ENCODE measurements at regions not wholly inside any gene's neighbourhood (a gene's known extent, or its start where the extent isn't known, plus 50 kb on each side); places are given as distances from the start of the nearest gene placed in this dataset.

DNA sequence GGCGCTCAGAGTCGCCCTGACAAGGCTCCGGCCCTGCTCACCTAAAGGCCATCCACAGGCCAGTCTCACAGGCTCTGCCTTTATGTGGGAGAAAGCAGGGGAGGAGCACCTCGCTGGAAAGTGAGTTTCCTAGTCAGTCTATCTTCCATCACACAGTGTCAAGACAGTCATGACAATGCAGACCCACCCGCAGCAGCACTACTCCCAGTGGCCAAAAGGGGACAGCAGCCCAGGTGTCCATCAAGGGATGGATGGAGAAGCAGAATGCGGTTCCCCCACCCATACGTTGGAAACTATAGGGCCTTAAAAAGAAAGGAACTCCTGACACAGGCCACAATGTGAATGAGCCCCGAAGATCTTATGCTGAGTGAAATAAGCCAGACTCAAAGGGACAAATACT, 226.8 kb downstream of the ENGASE start:
- Histone ChIP-seq H3K4me2 (peak overlapping the region in 8 of 11 experiments; percentile 40 to 90 (median 68); a peak in 13 of 22 replicates), H3K9me3 (replicated peaks in 1 of 11) (peaks cover 0 to 6% (median 0%) of the 10 kb centered on the region in 11 experiments; a peak in 2 of 22 replicates), H4K20me1 (peaks cover 0 to 18% (median 0%) of the 10 kb centered on the region in 11 experiments; a peak in 4 of 22 replicates), H3K4me3 (no peak overlapping the region), H3K27me3 (peaks cover 0 to 21% (median 0%) of the 10 kb centered on the region in 11 experiments; a peak in 4 of 22 replicates), H3K36me3 (no peaks in the 10 kb centered on the region), H3K9ac (no peak overlapping the region), H3K27ac (no peak overlapping the region), H3K4me1 (peaks cover 21 to 88% (median 83%) of the 10 kb centered on the region in 10 experiments)
- TF ChIP-seq Cebpa-rat (IDR thresholded peaks at IDR 0.05): no peak

DNA sequence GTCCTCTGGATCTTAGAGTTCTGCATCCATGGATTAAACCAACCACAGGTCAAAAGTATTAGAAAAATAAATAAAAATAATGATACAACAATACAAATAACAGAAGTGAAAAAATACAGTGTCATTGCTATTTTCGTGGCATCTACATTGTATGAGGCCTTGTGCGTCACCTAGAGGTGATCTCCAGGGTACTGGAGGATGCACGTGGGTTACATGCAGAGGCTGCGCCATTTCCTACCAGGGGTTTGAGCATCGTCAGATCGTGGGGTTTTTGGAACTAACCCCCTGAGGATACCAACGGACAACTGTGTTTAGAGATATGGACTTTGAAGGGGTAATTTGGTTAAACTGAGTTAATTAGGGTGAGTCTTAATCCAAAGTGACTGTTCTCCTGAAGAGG, 224.7 kb downstream of the ENGASE start:
- Histone ChIP-seq H3K9ac (no peak overlapping the region), H4K20me1 (peaks cover 0 to 17% (median 0%) of the 10 kb centered on the region in 11 experiments; a peak in 1 of 22 replicates), H3K27ac (no peak overlapping the region), H3K4me3 (no peak overlapping the region), H3K27me3 (no peaks in the 10 kb centered on the region), H3K4me2 (peak overlapping the region in 8 of 11 experiments; percentile 40 to 90 (median 68); a peak in 15 of 22 replicates), H3K9me3 (replicated peaks in 1 of 11) (peaks cover 0 to 6% (median 0%) of the 10 kb centered on the region in 11 experiments; a peak in 2 of 22 replicates), H3K36me3 (no peaks in the 10 kb centered on the region), H3K4me1 (peaks cover 0 to 66% (median 62%) of the 10 kb centered on the region in 10 experiments; a peak in 17 of 20 replicates)
- TF ChIP-seq Cebpa-rat (IDR thresholded peaks at IDR 0.05): no peak

DNA sequence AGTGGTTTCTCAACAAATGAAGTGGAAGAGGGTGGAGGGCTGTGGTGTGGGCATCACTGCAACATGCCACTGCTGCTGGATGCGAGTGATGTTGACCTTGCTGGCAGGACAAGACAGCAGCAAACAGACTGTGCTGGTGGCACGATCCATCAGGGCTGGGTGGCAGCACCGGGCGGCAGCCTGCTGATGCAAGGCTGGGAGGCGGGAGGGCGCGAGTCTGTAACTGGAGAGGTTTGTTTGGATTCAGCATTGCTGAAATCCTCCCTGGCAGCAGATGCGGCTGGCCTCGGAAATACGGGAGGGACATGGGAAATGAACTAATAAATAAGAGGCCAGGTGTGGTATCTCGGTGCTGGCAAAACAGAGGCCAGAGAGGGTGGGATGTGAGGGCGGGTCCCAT, 224.2 kb downstream of the ENGASE start:
- Histone ChIP-seq H3K36me3 (no peaks in the 10 kb centered on the region), H3K4me1 (peaks cover 0 to 61% (median 56%) of the 10 kb centered on the region in 10 experiments; a peak in 17 of 20 replicates), H3K4me3 (no peak overlapping the region), H3K27me3 (no peaks in the 10 kb centered on the region), H3K4me2 (peak overlapping the region in 8 of 11 experiments; percentile 38 to 90 (median 68); a peak in 15 of 22 replicates), H3K9me3 (replicated peaks in 1 of 11) (peaks cover 0 to 6% (median 0%) of the 10 kb centered on the region in 11 experiments; a peak in 2 of 22 replicates), H4K20me1 (peaks cover 0 to 17% (median 0%) of the 10 kb centered on the region in 11 experiments; a peak in 1 of 22 replicates), H3K9ac (no peak overlapping the region), H3K27ac (no peak overlapping the region)
- no peak for TF ChIP-seq Cebpa-rat (IDR thresholded peaks at IDR 0.05)

DNA sequence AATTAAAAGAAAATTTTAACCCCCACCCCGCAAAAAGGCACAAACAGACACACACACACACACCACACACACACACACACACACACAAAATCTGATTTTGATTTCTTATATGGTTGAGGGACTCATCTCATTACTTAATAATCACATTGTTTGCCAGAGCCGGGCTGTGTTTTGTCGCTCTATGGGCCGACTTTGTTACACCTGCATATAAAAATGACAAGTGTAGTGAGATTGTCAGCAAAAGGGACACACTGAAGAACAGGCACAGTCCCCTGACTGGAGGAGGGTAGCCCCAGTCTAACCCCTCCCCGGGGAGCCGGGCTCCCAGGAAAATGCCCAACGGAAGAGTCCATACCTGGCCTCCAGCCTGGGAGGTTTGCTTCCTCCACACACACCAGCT, 221.6 kb downstream of the ENGASE start:
- TF ChIP-seq Cebpa-rat (IDR thresholded peaks at IDR 0.05): no peak
- H3K4me1 ChIP-seq: peaks cover 0 to 35% (median 32%) of the 10 kb centered on the region in 10 experiments; a peak in 15 of 20 replicates
- H4K20me1 ChIP-seq: peaks cover 0 to 24% (median 0%) of the 10 kb centered on the region in 11 experiments; a peak in 1 of 22 replicates
- H3K4me3 ChIP-seq: no peak overlapping the region
- H3K9me3 ChIP-seq (replicated peaks in 1 of 11): peaks cover 0 to 6% (median 0%) of the 10 kb centered on the region in 11 experiments; a peak in 2 of 22 replicates
- no peak overlapping the region for H3K9ac ChIP-seq
- no peaks in the 10 kb centered on the region for H3K27me3 ChIP-seq
- no peak overlapping the region for H3K27ac ChIP-seq
- no peak overlapping the region for H3K4me2 ChIP-seq
- no peaks in the 10 kb centered on the region for H3K36me3 ChIP-seq

DNA sequence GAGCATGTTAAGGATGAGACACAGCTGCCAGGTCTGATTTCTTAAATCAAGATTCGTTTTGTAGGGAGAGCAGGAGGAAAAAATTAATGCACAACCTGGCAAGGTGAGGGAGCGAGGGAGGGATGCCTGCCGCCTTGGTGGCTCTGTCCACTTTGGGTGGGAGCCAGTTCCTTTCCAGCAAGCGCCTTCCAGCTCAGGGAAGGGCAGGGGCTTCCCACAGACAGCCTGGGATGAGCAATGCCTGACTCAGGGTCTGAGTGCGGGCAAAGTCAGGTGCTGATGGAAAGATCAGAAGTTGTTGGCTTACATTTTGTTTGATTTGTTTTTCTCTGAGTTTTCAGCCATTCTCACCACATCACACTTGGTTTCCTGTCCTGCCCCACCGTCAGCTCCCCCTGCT, 220.7 kb downstream of the ENGASE start:
- Histone ChIP-seq H3K4me1 (peaks cover 0 to 31% (median 24%) of the 10 kb centered on the region in 10 experiments; a peak in 15 of 20 replicates), H3K4me3 (no peak overlapping the region), H3K4me2 (no peak overlapping the region), H3K9ac (no peak overlapping the region), H3K27ac (no peak overlapping the region), H3K9me3 (replicated peaks in 1 of 11) (peaks cover 0 to 6% (median 0%) of the 10 kb centered on the region in 11 experiments; a peak in 2 of 22 replicates), H3K27me3 (no peaks in the 10 kb centered on the region), H3K36me3 (no peaks in the 10 kb centered on the region), H4K20me1 (peaks cover 0 to 31% (median 0%) of the 10 kb centered on the region in 11 experiments; a peak in 3 of 22 replicates)
- no peak for TF ChIP-seq Cebpa-rat (IDR thresholded peaks at IDR 0.05)

DNA sequence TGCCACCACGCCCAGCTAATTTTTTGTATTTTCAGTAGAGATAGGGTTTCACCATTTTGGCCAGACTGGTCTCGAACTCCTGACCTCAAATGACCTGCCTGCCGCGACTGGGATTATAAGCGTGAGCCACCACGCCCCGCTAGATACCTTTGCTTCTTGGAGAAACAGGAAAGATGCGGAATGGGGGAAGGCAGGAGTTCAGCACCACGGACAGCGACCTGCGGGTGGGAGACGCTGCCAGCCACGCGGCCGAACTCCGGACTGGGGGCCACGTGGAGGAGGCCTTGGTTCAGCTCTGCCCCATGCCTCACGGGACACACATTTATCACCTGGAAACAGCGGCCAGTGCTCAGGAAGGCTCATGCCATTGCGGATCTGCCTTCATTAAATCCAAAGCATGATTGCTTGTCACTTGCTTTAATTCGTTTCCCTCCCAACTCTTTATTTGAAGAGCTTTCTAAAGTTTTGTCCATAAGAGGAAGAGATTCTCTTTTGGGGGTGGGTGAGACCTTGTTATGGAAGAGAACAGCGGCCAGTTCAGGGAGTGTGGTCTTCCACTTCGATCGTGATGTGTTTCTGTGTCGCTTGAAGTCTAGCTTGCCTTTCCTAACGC, 219.9 kb downstream of the ENGASE start:
- Histone ChIP-seq H3K27ac (no peak overlapping the region), H3K36me3 (no peaks in the 10 kb centered on the region), H3K27me3 (no peaks in the 10 kb centered on the region), H4K20me1 (peaks cover 0 to 33% (median 0%) of the 10 kb centered on the region in 11 experiments; a peak in 3 of 22 replicates), H3K4me3 (no peak overlapping the region), H3K4me2 (no peak overlapping the region), H3K9me3 (replicated peaks in 1 of 11) (peaks cover 0 to 6% (median 0%) of the 10 kb centered on the region in 11 experiments; a peak in 2 of 22 replicates), H3K9ac (no peak overlapping the region), H3K4me1 (peaks cover 0 to 31% (median 24%) of the 10 kb centered on the region in 10 experiments; a peak in 16 of 20 replicates)
- TF ChIP-seq Cebpa-rat (IDR thresholded peaks at IDR 0.05): no peak

DNA sequence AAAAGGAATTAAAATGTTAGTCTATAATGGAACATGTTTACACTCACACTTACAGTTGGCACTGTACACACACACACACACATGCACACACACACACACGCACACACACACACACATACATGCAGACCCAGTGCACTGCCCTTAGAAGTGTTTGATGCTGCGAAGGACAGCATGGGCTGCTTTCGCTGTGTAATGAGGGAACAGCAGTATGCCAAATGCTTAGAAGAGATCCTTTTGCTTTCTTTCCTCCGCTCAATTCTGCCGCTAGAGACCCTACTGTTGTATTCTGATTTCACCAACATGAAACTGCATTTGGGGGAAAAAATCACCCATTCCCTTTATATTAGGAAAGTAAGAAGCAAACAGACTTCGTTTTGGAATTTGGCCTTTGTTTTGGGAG, 217.9 kb downstream of the ENGASE start:
- H4K20me1 ChIP-seq: peaks cover 0 to 36% (median 0%) of the 10 kb centered on the region in 11 experiments; a peak in 3 of 22 replicates
- H3K4me3 ChIP-seq: no peak overlapping the region
- H3K36me3 ChIP-seq: no peaks in the 10 kb centered on the region
- H3K27me3 ChIP-seq: no peaks in the 10 kb centered on the region
- H3K4me1 ChIP-seq: peaks cover 6 to 29% (median 19%) of the 10 kb centered on the region in 10 experiments; a peak in 19 of 20 replicates
- H3K9me3 ChIP-seq (replicated peaks in 1 of 11): no peaks in the 10 kb centered on the region
- no peak for TF ChIP-seq Cebpa-rat (IDR thresholded peaks at IDR 0.05)
- H3K27ac ChIP-seq: no peak overlapping the region
- no peak overlapping the region for H3K9ac ChIP-seq
- H3K4me2 ChIP-seq: no peak overlapping the region

DNA sequence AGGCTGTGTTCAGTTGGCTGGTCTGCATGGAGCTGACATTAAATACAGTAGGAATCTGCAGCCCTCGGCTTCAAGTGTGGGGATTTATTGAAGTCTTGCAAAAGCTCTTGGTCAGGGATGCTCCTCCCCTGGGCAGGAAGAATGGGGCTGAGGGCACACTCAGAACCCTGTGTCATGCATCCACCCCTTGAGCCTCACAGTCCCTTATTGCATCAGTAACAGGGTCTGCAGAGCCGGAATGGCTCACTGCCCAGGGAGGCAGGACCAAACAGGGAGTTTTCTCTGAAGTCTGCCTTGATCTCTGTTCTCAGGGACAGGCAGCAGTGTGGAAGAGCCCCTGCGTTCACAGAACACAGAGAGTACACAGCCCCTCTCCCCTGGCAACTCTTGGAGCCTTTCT, 216.8 kb downstream of the ENGASE start:
- H3K36me3 ChIP-seq: no peaks in the 10 kb centered on the region
- H3K27ac ChIP-seq: no peak overlapping the region
- H4K20me1 ChIP-seq: peaks cover 0 to 47% (median 0%) of the 10 kb centered on the region in 11 experiments; a peak in 4 of 22 replicates
- H3K4me3 ChIP-seq: no peak overlapping the region
- no peak overlapping the region for H3K9ac ChIP-seq
- H3K9me3 ChIP-seq (replicated peaks in 1 of 11): no peaks in the 10 kb centered on the region
- H3K4me1 ChIP-seq: peaks cover 6 to 34% (median 19%) of the 10 kb centered on the region in 10 experiments; a peak in 19 of 20 replicates
- H3K27me3 ChIP-seq: no peaks in the 10 kb centered on the region
- H3K4me2 ChIP-seq: no peak overlapping the region
- TF ChIP-seq Cebpa-rat (IDR thresholded peaks at IDR 0.05): no peak

DNA sequence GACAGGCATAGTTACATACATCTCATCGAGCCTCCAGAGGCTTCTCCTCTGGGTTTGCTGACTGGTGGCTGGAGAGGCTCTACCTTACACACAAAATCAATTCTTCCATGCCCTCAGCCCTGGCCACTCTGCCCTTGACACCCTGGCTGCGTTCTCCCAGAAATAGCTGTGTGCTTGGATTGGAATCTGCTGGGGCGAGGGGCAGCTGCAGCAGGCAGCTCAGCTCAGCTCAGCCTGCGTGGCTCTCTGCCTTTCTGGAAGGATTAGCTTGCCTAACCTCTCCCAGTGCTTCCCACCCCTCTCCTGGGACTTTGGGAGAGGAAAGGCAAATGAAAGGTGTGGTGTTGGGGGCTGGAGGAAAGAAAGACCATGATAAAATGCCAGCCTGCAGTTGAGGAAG, 216.1 kb downstream of the ENGASE start:
- H3K9me3 ChIP-seq (replicated peaks in 1 of 11): no peaks in the 10 kb centered on the region
- H3K4me2 ChIP-seq: peak overlapping the region in 4 of 11 experiments; percentile 56 to 61 (median 60); a peak in 4 of 22 replicates
- peaks cover 6 to 34% (median 19%) of the 10 kb centered on the region in 10 experiments; a peak in 19 of 20 replicates for H3K4me1 ChIP-seq
- H4K20me1 ChIP-seq: peaks cover 0 to 52% (median 0%) of the 10 kb centered on the region in 11 experiments; a peak in 4 of 22 replicates
- H3K9ac ChIP-seq: no peak overlapping the region
- H3K27me3 ChIP-seq: no peaks in the 10 kb centered on the region
- H3K4me3 ChIP-seq: no peak overlapping the region
- no peak for TF ChIP-seq Cebpa-rat (IDR thresholded peaks at IDR 0.05)
- H3K36me3 ChIP-seq: no peaks in the 10 kb centered on the region
- H3K27ac ChIP-seq: no peak overlapping the region

Measured in BLaER1 treated with 17β-estradiol and CSF1 and Interleukin-3, amounts not matched to agents 10 nM and 100 nM (cell line).